ENCODE measurements at regions not wholly inside any gene's neighbourhood (a gene's known extent, or its start where the extent isn't known, plus 50 kb on each side); places are given as distances from the start of the nearest gene placed in this dataset.

GRCh38 chr9:26462213-26462612 is 430.4 kb downstream of the CAAP1 start:
- peaks cover 3 to 4% of the 10 kb centered on the region in 2 donors for H3K9me3 ChIP-seq
- no peak overlapping the region for H3K4me3 ChIP-seq
- no peaks in the 10 kb centered on the region for H3K27me3 ChIP-seq
- TF ChIP-seq POLR2A (IDR thresholded peaks at IDR 0.05) (no peak), CTCF (IDR thresholded peaks at IDR 0.05) (no peak), POLR2AphosphoS5 (IDR thresholded peaks at IDR 0.05) (no peak)
- H3K36me3 ChIP-seq: no peaks in the 10 kb centered on the region
- intact Hi-C loops (cut with DNase I; ENCODE audit: low total_unique reads): no loop called here
- no peak overlapping the region for H3K27ac ChIP-seq
- DNase-seq (ENCODE audit: low spot score in 2 of 2): no peak
- no peaks in the 10 kb centered on the region for H3K4me1 ChIP-seq

GRCh38 chr9:26460624-26461023 is 432.0 kb downstream of the CAAP1 start:
- no peak for TF ChIP-seq POLR2A (IDR thresholded peaks at IDR 0.05)
- TF ChIP-seq POLR2AphosphoS5 (IDR thresholded peaks at IDR 0.05): no peak
- no peak for TF ChIP-seq CTCF (IDR thresholded peaks at IDR 0.05)
- Histone ChIP-seq H3K4me3 (no peak overlapping the region), H3K36me3 (no peaks in the 10 kb centered on the region), H3K27me3 (no peaks in the 10 kb centered on the region), H3K9me3 (peaks cover 0 to 3% of the 10 kb centered on the region in 2 donors), H3K27ac (no peak overlapping the region), H3K4me1 (no peaks in the 10 kb centered on the region)
- intact Hi-C loops (cut with DNase I; ENCODE audit: low total_unique reads): no loop called here
- DNase-seq (ENCODE audit: low spot score in 2 of 2): no peak

- no peaks in the 10 kb centered on the region for H3K27me3 ChIP-seq
- H3K4me3 ChIP-seq: no peak overlapping the region
- H3K9me3 ChIP-seq: no peaks in the 10 kb centered on the region
- H3K36me3 ChIP-seq: no peaks in the 10 kb centered on the region
- no peaks in the 10 kb centered on the region for H3K4me1 ChIP-seq
- intact Hi-C loops (cut with DNase I; ENCODE audit: low total_unique reads): no loop called here
- no peak overlapping the region for H3K27ac ChIP-seq
- no peak for DNase-seq (ENCODE audit: low spot score in 2 of 2)
- TF ChIP-seq CTCF (IDR thresholded peaks at IDR 0.05) (no peak), POLR2AphosphoS5 (IDR thresholded peaks at IDR 0.05) (no peak), POLR2A (IDR thresholded peaks at IDR 0.05) (no peak)
These were observed 432.6 kb downstream of the CAAP1 start for GRCh38 chr9:26459959-26460358.

GRCh38 chr9:26458054-26458453 is 434.5 kb downstream of the CAAP1 start:
- no peaks in the 10 kb centered on the region for H3K9me3 ChIP-seq
- H3K36me3 ChIP-seq: no peaks in the 10 kb centered on the region
- H3K4me3 ChIP-seq: no peak overlapping the region
- DNase-seq (ENCODE audit: low spot score in 2 of 2): no peak
- no peak for TF ChIP-seq POLR2AphosphoS5 (IDR thresholded peaks at IDR 0.05)
- TF ChIP-seq CTCF (IDR thresholded peaks at IDR 0.05): no peak
- no peak for TF ChIP-seq POLR2A (IDR thresholded peaks at IDR 0.05)
- intact Hi-C loops (cut with DNase I; ENCODE audit: low total_unique reads): no loop called here
- no peaks in the 10 kb centered on the region for H3K4me1 ChIP-seq
- H3K27ac ChIP-seq: no peak overlapping the region
- H3K27me3 ChIP-seq: no peaks in the 10 kb centered on the region

GRCh38 chr9:26457151-26457550 is 435.5 kb downstream of the CAAP1 start:
- H3K27me3 ChIP-seq: no peaks in the 10 kb centered on the region
- no peak for DNase-seq (ENCODE audit: low spot score in 2 of 2)
- peaks cover 0 to 2% of the 10 kb centered on the region in 2 donors for H3K9me3 ChIP-seq
- intact Hi-C loops (cut with DNase I; ENCODE audit: low total_unique reads): no loop called here
- no peak for TF ChIP-seq POLR2A (IDR thresholded peaks at IDR 0.05)
- no peak for TF ChIP-seq CTCF (IDR thresholded peaks at IDR 0.05)
- TF ChIP-seq POLR2AphosphoS5 (IDR thresholded peaks at IDR 0.05): no peak
- no peaks in the 10 kb centered on the region for H3K36me3 ChIP-seq
- no peak overlapping the region for H3K4me3 ChIP-seq
- H3K4me1 ChIP-seq: no peaks in the 10 kb centered on the region
- no peak overlapping the region for H3K27ac ChIP-seq

Measured in breast epithelium (tissue), 4 donors.